NCI-H2081 (cell line): ENCODE measurements at regions not wholly inside any gene's neighbourhood (a gene's known extent, or its start where the extent isn't known, plus 50 kb on each side); places are given as distances from the start of the nearest gene placed in this dataset.

Experiments used
- DNase-seq, 2 experiments: peaks; one replicate each; lab custom pipeline; 2025; lab: John Stamatoyannopoulos, UW

GRCh38 chr16:51723036-51723724, 572.1 kb upstream of the SALL1 start:
- DNase-seq, result no peak

GRCh38 chr16:51722467-51722866, 571.4 kb upstream of the SALL1 start:
- DNase-seq, result no peak

- no peak for DNase-seq
Measured at GRCh38 chr16:51719376-51719775, 568.3 kb upstream of the SALL1 start.

- DNase-seq, result no peak
Measured at GRCh38 chr16:51716195-51716594, 565.1 kb upstream of the SALL1 start.

GRCh38 chr16:51713502-51713901, 562.4 kb upstream of the SALL1 start:
- no peak for DNase-seq

- DNase-seq, result peak in 1 of 2 experiments; percentile 16
Measured at GRCh38 chr16:51710905-51711563, 560.0 kb upstream of the SALL1 start.

GRCh38 chr16:51710186-51710585, 559.1 kb upstream of the SALL1 start:
- no peak for DNase-seq

GRCh38 chr16:51708861-51709260, 557.8 kb upstream of the SALL1 start:
- DNase-seq, result no peak

- DNase-seq, result no peak
Measured at GRCh38 chr16:51707666-51708065, 556.6 kb upstream of the SALL1 start.

- DNase-seq, result no peak
Measured at GRCh38 chr16:51705142-51705541, 554.1 kb upstream of the SALL1 start.

- DNase-seq, result no peak
Measured at GRCh38 chr16:51701025-51701424, 550.0 kb upstream of the SALL1 start.

GRCh38 chr16:51699686-51700396, 548.8 kb upstream of the SALL1 start:
- no peak for DNase-seq

- no peak for DNase-seq
Measured at GRCh38 chr16:51698647-51699046, 547.6 kb upstream of the SALL1 start.

- DNase-seq, result no peak
Measured at GRCh38 chr16:51697454-51697853, 546.4 kb upstream of the SALL1 start.

GRCh38 chr16:51696376-51696775, 545.3 kb upstream of the SALL1 start:
- no peak for DNase-seq

- no peak for DNase-seq
Measured at GRCh38 chr16:51691109-51691508, 540.0 kb upstream of the SALL1 start.

- no peak for DNase-seq
Measured at GRCh38 chr16:51685498-51685897, 534.4 kb upstream of the SALL1 start.

- no peak for DNase-seq
Measured at GRCh38 chr16:51683882-51684281, 532.8 kb upstream of the SALL1 start.

GRCh38 chr16:51682905-51683304, 531.8 kb upstream of the SALL1 start:
- no peak for DNase-seq

- no peak for DNase-seq
Measured at GRCh38 chr16:51674615-51675014, 523.5 kb upstream of the SALL1 start.

- no peak for DNase-seq
Measured at GRCh38 chr16:51670527-51670926, 519.5 kb upstream of the SALL1 start.

GRCh38 chr16:51666821-51667220, 515.8 kb upstream of the SALL1 start:
- peak in 1 of 2 experiments; percentile 17 for DNase-seq

- DNase-seq, result no peak
Measured at GRCh38 chr16:51666074-51666473, 515.0 kb upstream of the SALL1 start.
